Suprapubic skin (tissue), 3 donors: ENCODE measurements at regions not wholly inside any gene's neighbourhood (a gene's known extent, or its start where the extent isn't known, plus 50 kb on each side); places are given as distances from the start of the nearest gene placed in this dataset.

Source experiments
- CTCF ChIP-seq, 2 donors: fragments of 200-600 bp in 1 of 2; fragments of 450-650 bp in 1 of 2; sonication (generic) in 1 of 2; IDR thresholded peaks; one replicate each; pipeline ENCODE4 v1.5.1; 2016 to 2019; ENCODE audit warnings: antibody characterized with exemption in 2 of 2, mild to moderate bottlenecking in 1 of 2, moderate library complexity in 1 of 2
- EP300 ChIP-seq: sonication (generic); formaldehyde crosslinking; IDR thresholded peaks from one replicate; pipeline ENCODE4 v1.6.1; 2017; ENCODE audit warnings: antibody characterized with exemption
- POLR2A ChIP-seq, 2 donors: fragments of 450-650 bp; IDR thresholded peaks; one replicate each; pipeline ENCODE4 v1.6.1; 2017; ENCODE audit warnings: antibody characterized with exemption in 2 of 2, mild to moderate bottlenecking in 2 of 2, moderate library complexity in 2 of 2

GRCh38 chr12:89859508-89860220 is 151.0 kb upstream of the ATP2B1 start:
- TF ChIP-seq CTCF (IDR thresholded peaks at IDR 0.05) (no peak), EP300 (no peak), POLR2A (IDR thresholded peaks at IDR 0.05) (no peak)
